ENCODE measurements at regions not wholly inside any gene's neighbourhood (a gene's known extent, or its start where the extent isn't known, plus 50 kb on each side); places are given as distances from the start of the nearest gene placed in this dataset.

- TF ChIP-seq CTCF (conservative IDR thresholded peaks at IDR 0.05; ENCODE audit: low read depth, low read length): no peak
- no peak for TF ChIP-seq EZH2 (IDR thresholded peaks at IDR 0.05; ENCODE audit: low read length, unreplicated experiment)
- no peak for TF ChIP-seq EZH2phosphoT487 (IDR thresholded peaks at IDR 0.05; ENCODE audit: borderline replicate concordance, low read length)
Observed at GRCh38 chr2:120526997-120527945, 181.3 kb downstream of the INHBB start.

All from PC-3 (cell line).